H1 (cell line): ENCODE measurements at regions not wholly inside any gene's neighbourhood (a gene's known extent, or its start where the extent isn't known, plus 50 kb on each side); places are given as distances from the start of the nearest gene placed in this dataset.

Experiments used
- MAX ChIP-seq: IDR thresholded peaks from 2 replicates; pipeline ENCODE4 v1.6.1; 2012; ENCODE audit warnings: inconsistent platforms

- no peak for TF ChIP-seq MAX
Measured at GRCh38 chr11:37544491-37544890, 946.5 kb upstream of the RAG2 start (continued).
